ENCODE measurements at regions not wholly inside any gene's neighbourhood (a gene's known extent, or its start where the extent isn't known, plus 50 kb on each side); places are given as distances from the start of the nearest gene placed in this dataset.

DNA sequence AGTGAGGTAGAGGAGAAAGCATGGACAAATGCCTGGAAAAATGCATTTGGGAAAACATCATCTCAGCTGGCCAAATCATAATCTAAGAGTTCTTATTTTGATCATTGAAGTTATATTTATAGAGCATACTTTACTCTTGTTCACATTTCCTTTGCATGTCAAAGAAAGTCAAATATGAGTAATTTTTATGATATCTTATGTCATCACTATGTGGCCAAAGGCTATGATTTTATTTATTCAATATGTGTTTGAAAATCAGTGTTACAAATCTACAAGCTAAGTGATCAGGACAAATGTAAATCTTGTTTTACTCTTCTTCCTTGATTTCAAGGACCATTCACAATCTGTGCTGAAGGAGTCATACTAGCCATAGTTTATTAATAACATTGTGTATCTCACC is 237.2 kb upstream of the DPH6 start:
- no peak for DNase-seq

DNA sequence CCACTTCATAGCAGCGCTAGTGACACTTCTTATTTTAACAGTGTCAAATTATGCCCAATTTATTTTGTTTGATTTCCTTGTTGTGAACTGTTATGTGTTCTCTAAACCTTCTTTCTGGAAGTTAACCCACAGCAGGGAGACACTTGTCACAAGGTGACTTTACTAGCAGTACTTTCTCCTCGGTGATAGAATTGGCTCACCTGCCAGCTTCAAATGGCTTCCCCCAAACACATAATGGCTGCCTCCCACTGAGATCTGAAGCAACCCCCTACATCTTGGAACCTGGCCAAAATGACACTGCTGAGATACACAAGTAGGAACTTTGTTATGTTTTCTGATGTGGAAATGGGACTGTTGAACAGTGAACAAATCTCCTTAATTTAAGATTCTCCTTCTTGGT is 238.8 kb upstream of the DPH6 start:
- no peak for DNase-seq

DNA sequence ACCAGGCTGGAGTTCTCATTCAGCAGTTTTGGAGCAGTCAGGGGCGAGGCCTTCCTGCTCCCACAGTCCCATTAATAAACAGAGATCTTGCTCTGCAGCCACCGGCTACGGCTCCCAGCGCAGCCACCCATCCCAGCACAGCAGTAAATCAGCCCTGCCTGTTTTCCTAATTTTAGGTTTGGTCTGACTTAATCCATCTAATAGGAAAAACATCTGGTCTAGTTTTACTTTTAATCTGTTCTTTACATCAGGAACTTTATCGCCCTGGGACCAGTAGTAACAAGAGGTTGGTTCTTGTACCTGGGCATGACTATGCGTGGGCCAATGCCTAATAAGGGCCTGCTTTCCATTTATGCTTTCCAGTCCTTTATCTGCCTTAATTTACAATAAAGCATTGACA is 264.0 kb upstream of the DPH6 start:
- no peak for DNase-seq

DNA sequence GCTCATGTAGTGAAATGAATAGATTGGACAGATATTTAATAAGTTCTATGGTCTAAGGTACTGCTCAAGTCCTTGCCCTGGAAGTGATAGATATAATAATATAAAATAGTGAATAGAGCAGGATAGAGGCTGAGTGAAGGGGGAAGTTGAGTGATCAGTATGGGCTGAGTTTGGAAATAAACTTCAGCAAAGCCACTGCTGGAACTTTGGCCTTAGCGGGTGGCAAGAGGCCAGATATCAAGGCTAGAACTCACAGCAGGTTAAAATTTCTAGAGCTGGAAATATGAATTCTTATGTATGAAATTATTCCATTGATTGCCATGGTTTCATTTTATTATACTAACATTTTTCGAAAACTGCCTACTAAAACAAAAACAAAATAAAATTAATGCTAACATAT is 267.6 kb upstream of the DPH6 start:
- DNase-seq: no peak

DNA sequence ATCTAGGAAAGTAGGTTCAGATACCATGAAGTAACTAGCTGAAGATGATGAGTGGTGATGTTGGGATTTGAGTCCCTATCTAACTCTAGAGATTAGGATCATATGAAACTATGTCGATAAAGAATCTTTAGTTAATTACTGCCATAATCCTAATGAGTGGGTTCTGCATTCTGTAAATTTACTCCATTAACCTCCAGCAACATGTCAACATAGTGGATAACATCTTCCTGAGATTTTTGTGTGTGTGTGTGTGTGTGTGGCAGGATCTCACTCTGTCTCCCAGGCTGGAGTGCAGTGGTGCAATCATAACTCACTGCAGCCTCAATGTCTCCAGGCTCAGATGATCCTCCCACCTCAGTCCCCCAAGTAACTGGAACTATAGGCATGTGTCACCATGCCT is 272.9 kb upstream of the DPH6 start:
- DNase-seq: no peak

DNA sequence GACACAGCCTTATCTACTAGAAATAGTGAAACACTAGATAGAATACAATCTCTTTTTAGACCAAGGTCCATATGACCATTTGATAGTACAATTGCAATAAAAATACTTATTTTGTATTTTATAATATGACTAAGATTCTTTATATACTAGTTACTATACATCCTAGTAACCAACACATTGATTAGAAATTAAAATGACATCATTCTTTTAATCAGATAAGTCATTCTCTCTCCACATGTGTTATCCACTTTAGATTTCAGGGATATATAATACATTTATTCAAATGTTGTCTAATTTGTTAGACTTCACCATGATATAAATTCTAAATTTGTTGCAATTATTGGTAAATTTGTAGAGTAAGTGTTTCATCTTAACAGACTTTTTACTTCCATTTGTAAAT is 276.2 kb upstream of the DPH6 start:
- DNase-seq: no peak

DNA sequence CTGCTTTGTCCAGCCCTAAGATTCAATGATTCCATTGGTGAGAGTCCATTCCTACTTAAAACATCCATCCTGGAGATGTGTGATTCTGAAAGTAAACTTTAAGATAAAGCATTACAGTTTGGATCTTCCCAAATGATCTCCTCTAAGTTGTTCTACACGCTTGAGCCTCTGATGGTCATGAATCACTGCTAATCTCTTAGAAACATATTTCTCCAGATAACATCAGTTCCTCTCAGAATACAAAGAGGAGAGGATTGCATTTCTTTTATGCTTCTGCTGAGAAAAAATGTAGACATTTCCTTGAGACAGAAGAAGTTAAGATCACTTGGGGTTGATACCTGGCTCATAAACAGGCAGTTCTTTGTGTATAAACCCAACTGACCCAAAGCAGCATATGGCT is 281.2 kb upstream of the DPH6 start:
- no peak for DNase-seq

DNA sequence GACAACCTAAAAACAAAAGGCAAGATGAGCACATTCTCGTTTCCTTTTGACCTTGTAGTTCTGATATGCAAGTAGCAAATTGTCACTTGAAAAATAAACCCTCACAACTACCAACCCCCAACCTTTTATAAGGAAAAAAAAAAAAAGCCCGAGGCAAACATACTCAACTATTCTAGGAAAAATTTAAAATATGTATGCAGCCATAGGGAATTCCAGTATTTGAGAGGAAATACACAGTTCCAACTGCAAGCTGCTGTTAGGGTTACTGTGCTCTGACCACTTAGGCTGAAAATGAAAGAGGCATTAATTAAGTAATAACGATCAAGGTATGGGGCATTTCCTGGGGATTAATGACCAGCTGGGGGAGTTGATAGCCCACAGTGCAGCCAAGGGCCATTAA is 281.9 kb upstream of the DPH6 start:
- no peak for DNase-seq

DNA sequence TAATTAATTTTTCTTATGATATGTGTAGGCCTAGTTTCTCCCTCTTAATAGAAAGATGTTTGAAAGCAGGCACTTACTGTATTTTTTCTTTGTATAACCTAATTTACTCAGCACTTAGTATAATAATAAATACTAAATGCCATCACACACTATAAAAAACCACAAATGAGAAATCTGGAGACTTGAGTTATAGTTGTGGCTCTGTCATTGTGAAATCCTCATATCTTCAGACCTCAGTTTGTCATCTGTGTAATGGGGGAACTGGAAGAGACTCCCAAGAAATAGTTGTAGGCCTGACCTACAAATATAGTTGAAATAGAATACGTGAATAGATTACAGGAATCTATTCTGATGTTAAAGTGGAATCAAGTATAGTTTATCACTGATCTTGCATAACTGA is 287.6 kb upstream of the DPH6 start:
- no peak for DNase-seq

DNA sequence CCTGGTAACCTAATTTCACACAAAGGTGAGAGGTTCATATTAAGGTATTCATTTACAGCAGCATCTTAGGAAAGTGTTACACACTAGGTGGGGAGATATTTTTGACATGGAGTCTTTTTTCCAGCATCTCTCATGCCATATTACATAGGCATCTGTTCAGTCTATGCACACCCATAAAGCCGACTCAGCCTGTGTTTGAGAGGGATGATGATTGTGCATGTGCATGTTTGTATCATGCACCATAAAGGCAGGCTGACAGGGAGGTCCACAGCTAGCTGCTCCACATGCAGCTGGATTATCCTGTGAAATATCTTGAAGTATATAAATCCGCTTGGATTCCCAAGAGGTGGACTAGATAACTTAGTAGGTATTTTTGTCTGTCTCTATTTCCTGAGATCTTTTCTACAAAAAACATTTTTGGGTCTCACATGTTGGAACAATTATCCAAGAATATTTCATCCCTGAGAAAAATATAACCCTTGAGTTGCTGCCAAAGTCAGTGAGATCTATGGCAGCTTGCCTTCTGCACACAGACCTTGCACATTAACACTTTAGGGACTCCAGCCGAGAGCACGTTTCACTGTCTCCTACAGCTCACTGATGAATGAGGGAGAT is 288.4 kb upstream of the DPH6 start:
- no peak for DNase-seq

DNA sequence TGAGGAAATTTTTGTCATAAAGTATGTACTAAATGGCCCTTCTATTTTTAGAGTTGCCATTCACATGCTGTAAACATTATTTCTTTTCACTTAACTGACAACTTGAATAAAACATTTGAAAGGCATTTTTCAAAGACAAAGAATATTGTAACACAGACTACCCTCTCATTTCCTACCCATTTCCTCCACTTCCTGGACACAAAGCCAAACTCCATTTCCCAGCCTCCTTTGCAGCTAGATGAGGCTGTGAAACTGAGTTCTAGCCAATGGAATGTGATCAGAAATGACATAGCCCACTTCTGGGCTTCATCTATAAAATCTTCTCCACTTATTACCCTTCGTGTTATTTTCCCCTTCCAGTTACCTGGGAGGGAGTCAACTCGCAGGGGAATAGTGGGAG is 288.9 kb upstream of the DPH6 start:
- no peak for DNase-seq

DNA sequence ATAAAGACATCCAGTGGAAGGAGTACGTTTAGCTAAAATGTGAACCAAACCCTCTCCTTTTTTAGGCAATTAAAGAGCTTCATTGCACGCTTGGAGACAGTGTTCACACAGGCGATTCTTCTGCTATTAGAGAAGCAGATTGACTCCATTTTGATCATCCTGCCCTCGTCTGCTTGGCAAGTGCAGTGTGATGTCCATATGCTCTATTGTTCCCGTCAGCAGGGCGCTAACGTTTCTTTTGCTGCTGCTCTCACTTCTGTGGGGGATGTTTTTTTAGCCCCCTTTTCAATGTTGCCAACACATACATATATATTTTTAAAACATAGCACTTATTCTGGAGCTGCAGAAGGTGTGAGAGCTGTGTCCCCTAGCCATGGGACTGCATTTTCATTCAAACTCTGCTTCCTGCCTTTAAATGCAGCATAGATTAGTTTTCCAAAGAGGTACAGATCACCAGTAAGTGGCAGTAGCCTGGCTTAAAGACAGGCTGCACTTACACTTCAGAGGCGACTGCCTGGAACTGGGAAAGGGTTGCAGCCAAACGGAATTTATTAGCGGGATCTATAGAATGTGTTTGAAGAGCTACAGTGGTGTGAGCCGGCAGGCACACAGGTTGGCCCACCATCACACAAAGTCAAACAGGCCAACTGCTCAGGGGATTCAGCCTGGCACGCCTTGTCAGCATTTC is 292.6 kb upstream of the DPH6 start:
- DNase-seq: no peak

DNA sequence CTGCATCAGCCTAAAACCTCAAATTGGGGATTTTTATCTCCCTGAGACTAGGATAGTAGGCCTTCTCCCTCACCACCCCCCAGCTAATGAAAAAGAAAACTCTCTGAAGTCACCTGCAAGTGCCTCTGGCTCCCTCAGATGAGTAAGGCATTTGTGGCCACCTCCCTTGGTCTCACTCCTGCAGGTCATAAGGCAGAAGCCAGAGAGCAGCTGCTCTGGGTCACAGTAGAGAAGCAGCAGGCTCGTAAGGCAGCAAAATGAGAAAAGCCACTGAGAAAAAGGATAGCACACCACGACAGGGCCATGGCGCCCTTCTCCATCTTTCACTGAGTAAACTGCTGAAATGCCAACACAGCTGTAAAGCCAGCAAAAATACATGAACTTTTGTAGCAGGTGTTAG is 296.7 kb upstream of the DPH6 start:
- no peak for DNase-seq

DNA sequence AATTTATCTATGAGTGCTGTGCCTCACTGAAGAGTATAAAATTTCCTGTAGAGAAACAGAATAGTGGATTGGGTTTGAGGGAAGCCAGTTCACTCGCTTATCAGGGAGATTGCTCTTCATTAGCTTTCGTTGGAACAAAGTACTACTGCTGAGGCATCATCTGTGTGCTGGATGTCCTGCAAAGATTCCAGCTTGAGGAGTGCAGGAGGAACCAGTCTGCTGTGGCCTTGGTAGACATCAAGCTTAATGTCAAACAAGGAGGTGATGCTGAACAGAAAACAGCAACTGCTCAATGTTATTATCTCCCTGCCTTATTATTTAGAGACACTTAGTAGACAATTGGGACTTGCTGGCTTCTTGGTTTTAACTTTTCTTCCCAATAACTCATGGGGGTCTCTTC is 297.5 kb upstream of the DPH6 start:
- no peak for DNase-seq

DNA sequence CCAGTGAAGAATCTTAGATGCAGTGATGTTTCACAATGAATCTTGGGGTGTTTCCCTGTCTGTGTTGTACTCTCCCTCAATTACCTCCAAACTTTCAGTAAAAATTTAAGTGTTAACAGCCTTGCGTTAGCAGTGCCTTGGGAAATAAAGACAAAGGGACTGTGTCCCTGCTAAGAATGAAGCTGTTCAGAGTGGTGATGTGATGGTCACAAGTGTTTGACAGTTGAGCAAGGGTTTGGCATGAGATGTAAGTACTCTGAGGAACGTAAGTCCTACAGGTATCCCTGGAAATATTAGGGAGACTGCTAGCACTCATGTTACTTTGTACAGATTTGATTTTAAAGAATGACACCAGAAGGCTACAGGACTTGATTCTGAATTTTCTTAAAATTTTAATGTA is 304.3 kb upstream of the DPH6 start:
- no peak for DNase-seq

DNA sequence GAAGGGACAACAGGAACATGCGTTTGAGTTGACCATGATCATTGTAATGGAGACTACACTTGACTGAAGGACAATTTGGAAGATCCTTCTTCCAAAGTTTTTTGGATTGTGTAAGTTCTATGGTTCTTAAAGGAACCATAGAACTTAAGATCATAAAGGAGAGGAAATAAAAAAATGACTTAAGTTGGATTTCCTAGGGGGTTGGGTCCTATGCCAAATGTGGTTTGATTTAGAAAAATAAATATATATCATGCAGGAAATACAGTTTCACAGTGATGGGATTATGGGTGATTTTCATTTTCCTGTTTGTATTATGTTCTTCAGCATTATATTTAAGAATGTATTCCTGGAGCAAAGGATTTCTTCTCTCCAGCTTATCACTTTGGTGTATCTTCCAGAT is 305.5 kb upstream of the DPH6 start:
- DNase-seq: no peak

DNA sequence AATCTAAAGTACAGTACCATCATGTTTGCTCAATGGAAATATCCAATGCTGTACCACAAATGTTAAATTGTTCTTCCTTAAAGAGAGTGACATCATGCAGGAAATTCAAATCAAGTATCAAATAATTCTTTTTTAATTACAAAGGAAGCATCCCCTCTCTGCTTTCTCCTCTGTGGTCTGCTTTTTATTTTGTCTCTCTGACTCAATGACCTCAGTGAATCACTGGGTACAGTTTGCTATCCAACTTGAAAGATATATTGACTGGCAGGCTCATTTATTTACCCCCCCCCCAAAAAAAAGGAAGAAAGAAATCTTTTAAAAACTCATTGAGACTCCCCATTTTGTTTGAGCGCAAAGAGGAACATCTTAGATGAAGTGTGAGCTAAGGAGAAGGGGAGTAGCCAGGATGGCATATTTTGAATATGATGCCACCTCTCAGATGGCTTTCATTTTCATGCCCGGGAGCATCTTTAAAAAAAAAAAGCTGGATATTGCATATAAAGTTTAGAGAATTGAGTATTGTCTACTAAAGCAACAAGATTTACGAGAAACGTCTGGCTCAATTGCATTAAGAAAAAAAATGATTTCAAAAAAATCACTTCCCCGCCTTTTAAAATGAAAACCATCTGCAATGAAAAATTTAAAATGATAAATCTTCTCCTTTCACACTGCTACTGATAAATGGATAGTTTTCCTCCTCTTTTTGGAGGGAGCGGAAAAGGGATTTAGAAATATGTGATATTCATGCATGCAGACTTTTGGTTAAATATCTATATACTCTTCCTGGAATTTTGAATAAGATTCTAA is 307.1 kb upstream of the DPH6 start:
- DNase-seq: no peak

DNA sequence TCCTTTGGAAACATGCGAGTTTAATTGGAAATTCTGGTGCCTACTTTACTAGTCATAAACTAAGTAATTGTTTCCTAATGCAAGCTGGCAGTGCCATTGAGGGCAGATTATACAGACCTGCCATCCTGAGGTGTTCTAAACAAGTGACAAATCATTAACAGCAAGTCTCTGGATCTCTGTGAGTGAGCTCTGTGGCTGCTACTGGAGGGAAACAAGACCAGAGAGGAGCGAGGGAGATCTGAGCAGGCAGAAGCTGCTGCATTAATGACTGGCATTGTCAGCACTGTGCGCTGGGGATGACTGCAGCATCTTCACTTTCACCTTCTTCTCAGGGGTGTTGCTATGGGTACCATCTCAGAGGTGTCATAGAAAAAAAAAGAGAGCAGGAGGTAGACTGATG is 308.4 kb upstream of the DPH6 start:
- DNase-seq: no peak

DNA sequence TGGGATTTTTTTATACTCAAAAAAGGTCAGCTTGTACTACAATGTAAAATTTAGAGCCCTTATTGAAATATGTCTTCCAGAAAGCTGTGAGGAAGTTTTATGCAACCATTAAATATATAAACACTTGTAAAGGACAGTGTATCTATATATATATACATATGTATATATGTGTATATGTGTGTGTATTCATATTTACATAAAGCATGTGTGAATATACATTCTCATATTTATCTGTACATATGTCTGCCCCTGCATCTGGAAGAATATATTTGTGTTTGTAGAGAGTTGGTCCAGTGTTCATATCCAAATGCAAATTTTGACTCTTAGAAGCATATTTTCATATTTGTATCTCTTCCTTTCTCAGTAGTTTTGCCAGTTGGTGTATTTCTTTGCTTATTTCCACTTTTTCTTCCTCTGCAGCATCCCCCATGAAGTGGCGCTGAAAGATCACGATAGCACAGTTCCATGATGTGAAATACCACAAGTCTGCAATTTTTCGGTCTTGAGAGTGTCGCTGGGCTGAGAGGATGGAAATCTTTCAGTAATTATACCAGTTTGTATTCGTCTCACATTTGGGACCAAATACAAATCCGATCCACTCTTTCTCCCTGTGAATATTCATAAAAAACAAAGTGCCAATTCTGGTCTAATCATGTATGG is 311.7 kb upstream of the DPH6 start:
- DNase-seq: no peak

DNA sequence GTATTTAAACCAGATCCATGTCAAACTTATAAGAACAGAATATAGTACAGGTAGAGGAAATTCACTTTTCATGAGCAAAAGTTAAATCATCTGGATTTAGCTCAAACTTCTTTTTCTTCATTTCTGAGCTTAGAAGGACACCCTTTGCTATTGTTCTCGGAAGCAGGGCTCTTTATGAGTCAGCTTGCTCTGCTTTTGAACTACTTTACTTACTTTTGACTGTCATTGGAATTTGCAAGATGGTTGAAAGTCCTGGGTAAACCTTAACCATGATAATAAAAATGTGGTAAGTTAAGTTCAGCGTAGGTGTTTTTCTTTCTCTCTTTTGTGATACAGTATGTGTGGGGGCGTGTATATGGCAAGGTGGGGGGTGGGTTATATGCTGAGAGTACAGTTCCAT is 312.7 kb upstream of the DPH6 start:
- no peak for DNase-seq

DNA sequence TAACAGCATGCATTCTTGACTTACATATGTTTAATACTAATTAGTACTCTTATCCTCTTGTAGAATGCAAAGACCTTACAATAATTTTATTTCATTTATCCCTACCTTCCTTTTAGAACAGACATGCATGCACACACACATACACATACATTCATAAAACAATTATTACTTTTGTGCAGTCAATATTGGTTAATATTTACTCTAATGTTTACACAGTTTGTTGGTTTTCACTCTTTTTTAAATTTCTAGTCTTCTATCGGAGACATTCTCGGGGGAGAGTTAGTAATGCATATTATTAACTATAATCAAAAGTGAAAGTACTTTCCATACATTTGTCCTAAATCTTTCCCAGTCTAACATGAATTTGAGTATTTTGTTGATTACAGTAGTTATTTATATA is 317.7 kb upstream of the DPH6 start:
- no peak for DNase-seq

DNA sequence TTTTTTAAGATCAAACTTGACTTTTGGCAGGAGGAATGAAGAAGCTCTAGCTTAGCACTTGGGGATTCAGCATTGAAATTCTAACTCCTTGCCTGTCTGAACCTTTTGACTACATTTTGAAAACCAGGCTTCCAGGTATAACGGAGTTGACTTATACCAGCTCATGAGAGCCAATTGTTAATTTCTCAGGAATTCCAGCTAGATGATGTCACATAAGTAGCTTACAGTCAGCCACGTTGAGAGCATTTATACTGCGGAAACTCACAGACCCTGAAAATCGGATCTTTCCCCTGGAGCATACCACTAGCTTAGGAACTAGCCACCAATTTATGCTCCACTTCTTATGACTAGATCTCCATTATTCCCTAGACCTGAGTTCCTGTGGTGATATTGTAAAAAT is 321.4 kb upstream of the DPH6 start:
- DNase-seq: no peak

DNA sequence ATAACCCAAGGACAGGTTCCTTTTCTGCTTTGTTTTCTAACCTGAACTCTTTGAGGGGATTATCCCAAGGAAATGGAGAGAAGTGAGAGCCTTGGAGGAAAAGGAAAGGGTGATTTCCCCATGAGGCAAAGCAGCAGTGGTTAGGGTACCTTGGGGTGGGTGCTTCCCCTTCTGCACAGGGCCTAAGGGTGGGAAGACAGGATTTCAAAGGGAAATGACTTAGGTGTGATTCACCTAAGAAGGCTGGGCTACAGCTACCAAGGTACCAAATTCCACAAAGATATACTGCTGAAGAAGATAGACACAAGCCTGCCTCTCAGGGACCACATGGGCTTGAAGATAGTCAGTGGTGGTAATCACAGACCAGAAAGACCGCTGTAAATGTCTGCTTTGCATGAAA is 325.3 kb upstream of the DPH6 start:
- DNase-seq: no peak

DNA sequence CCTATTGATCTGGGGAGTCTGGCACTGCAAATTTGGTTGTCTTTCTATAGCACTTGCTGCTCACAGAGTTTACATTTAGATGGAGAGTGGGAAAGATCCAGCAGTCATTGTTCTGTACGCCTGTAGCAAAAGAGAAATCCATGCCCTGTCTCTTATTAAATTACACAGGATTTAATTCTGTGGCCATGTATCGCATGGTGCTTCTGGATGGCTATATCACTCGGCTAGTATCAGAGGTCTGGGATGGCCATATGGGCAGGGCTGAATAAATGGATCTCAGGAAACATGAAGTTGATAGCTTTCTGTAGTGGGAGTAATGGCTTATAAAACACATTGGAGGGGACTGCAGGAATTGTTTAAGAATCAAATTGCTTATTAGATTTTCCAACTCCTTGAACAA is 325.8 kb upstream of the DPH6 start:
- DNase-seq: no peak

Data from CD4-positive, alpha-beta T cell treated with Interleukin-17A for 1 hour (primary cell).